Gastroesophageal sphincter (tissue), 4 donors: ENCODE measurements at regions not wholly inside any gene's neighbourhood (a gene's known extent, or its start where the extent isn't known, plus 50 kb on each side); places are given as distances from the start of the nearest gene placed in this dataset.
A peak's percentile ranks its signal among the peaks of the same experiment; 100 is the strongest.

Experiments used
- ATAC-seq: fragments of 150-250 bp; one replicate; pipeline ENCODE4 v1.9.1; 2016; ENCODE audit warnings: mild to moderate bottlenecking, moderate library complexity
- H3K27ac ChIP-seq, 4 donors: fragments of 200-600 bp; sonication (generic) in 3 of 4; 1 replicate in 3 of 4; 2 replicates in 1 of 4; pipeline ENCODE4 v1.5.1; 2016 to 2019
- H3K27me3 ChIP-seq: fragments of 200-600 bp; sonication (generic); one replicate; pipeline ENCODE4 v1.5.1; 2019
- H3K36me3 ChIP-seq, 2 donors: fragments of 200-600 bp; sonication (generic); one replicate each; pipeline ENCODE4 v1.5.1; 2019; ENCODE audit warnings: control low read depth in 1 of 2
- H3K4me1 ChIP-seq, 3 donors: fragments of 200-600 bp; sonication (generic); 1 replicate in 2 of 3; 2 replicates in 1 of 3; pipeline ENCODE4 v1.5.1; 2016 to 2019; ENCODE audit warnings: control low read depth in 2 of 3
- H3K4me3 ChIP-seq, 2 donors: fragments of 200-600 bp; sonication (generic); one replicate each; pipeline ENCODE4 v1.5.1; 2019; ENCODE audit warnings: mild to moderate bottlenecking in 1 of 2, moderate library complexity in 1 of 2
- H3K9me3 ChIP-seq, 3 donors: fragments of 200-600 bp; sonication (generic); one replicate each; pipeline ENCODE4 v1.5.1; 2017 to 2019; ENCODE audit warnings: control low read depth in 2 of 3
- EP300 ChIP-seq: sonication (generic); formaldehyde crosslinking; IDR thresholded peaks from one replicate; pipeline ENCODE4 v1.6.1; 2017; ENCODE audit warnings: antibody characterized with exemption, mild to moderate bottlenecking
- POLR2A ChIP-seq, 2 donors: fragments of 450-650 bp; IDR thresholded peaks; one replicate each; pipeline ENCODE4 v1.6.1; 2017; ENCODE audit warnings: antibody characterized with exemption in 2 of 2, mild to moderate bottlenecking in 2 of 2, moderate library complexity in 1 of 2
- POLR2AphosphoS5 ChIP-seq: sonication (generic); formaldehyde crosslinking; IDR thresholded peaks from one replicate; pipeline ENCODE4 v1.6.1; 2017; ENCODE audit warnings: antibody characterized with exemption
- WGBS, 2 donors: methylation state at CpG; one replicate each; pipeline ENCODE4 v1.1.5; 2018; ENCODE audit warnings: low coverage in 1 of 2; 5-methylcytosine and 5-hydroxymethylcytosine counted together
- TF ChIP-seq, protein P1 (sequence below), 4 experiments: fragments of 200-600 bp in 2 of 4; fragments of 450-650 bp in 2 of 4; sonication (generic) in 1 of 4; IDR thresholded peaks; one replicate each; pipeline ENCODE4 v1.5.1; 2017 to 2019; ENCODE audit warnings: antibody characterized with exemption in 4 of 4, mild to moderate bottlenecking in 2 of 4, moderate library complexity in 2 of 4

DNA sequence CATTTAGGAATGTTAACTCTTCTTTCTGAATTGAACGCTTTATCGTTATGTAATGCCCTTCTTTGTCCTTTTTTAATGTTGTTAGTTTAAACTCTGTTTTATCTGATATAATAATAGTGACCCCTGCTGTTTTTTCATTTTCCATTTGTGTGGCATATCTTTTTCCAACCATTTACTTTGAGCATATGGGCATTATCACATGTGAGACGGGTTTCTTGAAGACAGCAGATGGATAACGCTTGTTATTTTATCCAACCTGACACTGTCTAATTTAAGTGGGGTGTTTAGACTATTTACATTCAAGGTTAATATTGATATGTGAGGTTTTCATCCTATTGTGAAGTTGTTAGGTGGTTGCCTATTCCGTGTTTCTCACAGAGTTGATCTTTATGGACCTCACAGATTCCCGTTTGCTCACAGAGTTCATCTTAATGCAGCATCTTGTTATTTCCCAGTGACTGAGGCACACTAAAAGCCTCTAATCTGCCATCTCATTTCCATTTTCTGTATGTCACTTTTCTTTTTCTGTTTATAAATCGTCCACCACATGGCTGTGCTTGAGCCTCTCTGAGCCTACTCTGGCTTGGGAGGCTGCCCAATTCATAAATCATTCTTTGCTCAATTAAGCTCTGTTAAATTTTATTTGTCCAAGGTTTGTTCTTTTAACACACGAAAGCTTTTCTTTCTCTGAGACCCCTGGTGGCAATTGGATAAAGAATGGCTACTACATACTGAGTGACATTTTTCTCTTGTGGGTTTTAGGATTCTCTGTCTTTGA, 286.2 kb downstream of the HTR7 start:
- no peaks in the 10 kb centered on the region for H3K9me3 ChIP-seq
- no peak overlapping the region for H3K27ac ChIP-seq
- ATAC-seq, result no peak
- H3K36me3 ChIP-seq, result no peaks in the 10 kb centered on the region
- WGBS, 2 donors, result 39 to 49% methylated on average over 6 to 8 of the region's 8 CpGs
- H3K4me3 ChIP-seq, result no peak overlapping the region
- peaks cover 6% of the 10 kb centered on the region for H3K27me3 ChIP-seq
- TF ChIP-seq POLR2AphosphoS5, result peak; percentile 7
- TF ChIP-seq POLR2A (IDR thresholded peaks at IDR 0.05), result no peak
- H3K4me1 ChIP-seq, result no peaks in the 10 kb centered on the region

DNA sequence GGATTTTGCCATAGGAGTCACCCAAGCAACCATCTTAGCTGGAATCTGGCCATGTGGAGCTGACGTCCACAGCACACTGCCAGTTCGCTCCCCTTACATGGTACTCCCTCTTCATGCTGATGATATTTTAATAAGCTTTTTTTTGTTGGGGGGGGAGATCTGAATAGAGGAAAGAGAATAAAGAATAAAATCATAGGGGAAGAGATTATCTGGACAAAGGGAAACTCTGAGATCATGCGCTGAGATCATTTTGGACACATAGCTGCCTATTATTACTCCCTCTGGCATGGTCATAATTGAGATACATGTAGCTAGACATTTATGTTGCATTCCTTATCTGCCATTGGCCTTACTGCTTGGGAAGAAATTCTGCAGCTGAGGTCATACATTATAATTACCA, 282.7 kb downstream of the HTR7 start:
- 57 to 58% methylated on average over 3 of the region's 3 CpGs for WGBS, 2 donors

DNA sequence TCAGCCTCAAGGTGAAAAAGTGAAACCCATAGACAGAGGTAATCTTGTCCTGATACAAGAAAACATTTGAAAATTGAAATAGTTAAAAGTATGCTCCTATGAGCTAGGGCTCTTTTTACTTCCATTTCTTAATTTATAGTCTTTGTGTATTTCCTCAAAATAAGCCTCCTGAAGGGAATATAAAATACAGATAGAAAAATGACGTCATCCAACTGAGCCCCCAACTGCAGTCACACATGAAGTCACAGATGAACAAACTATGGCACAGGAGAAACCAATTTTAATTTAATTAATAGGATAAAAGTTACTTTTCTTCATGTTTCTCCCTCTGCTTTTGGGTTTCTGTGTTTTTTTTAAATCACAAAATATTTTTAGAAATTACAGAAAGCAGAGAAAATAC, 280.3 kb downstream of the HTR7 start:
- Histone ChIP-seq H3K27me3 (peaks cover 6% of the 10 kb centered on the region), H3K9me3 (no peaks in the 10 kb centered on the region), H3K4me1 (no peaks in the 10 kb centered on the region), H3K36me3 (no peaks in the 10 kb centered on the region), H3K27ac (no peak overlapping the region), H3K4me3 (no peak overlapping the region)
- ATAC-seq, result no peak
- 0 to 55% methylated on average over 1 of the region's 1 CpG for WGBS, 2 donors
- TF ChIP-seq, protein P1, sequence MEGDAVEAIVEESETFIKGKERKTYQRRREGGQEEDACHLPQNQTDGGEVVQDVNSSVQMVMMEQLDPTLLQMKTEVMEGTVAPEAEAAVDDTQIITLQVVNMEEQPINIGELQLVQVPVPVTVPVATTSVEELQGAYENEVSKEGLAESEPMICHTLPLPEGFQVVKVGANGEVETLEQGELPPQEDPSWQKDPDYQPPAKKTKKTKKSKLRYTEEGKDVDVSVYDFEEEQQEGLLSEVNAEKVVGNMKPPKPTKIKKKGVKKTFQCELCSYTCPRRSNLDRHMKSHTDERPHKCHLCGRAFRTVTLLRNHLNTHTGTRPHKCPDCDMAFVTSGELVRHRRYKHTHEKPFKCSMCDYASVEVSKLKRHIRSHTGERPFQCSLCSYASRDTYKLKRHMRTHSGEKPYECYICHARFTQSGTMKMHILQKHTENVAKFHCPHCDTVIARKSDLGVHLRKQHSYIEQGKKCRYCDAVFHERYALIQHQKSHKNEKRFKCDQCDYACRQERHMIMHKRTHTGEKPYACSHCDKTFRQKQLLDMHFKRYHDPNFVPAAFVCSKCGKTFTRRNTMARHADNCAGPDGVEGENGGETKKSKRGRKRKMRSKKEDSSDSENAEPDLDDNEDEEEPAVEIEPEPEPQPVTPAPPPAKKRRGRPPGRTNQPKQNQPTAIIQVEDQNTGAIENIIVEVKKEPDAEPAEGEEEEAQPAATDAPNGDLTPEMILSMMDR (IDR thresholded peaks at IDR 0.05), result no peak
- TF ChIP-seq EP300, result no peak
- TF ChIP-seq POLR2A (IDR thresholded peaks at IDR 0.05), result no peak
- TF ChIP-seq POLR2AphosphoS5, result no peak

More for the DNA sequence above, 282.7 kb downstream of the HTR7 start:
- TF ChIP-seq POLR2A (IDR thresholded peaks at IDR 0.05), result no peak
- no peak for TF ChIP-seq POLR2AphosphoS5
- TF ChIP-seq, protein P1 (IDR thresholded peaks at IDR 0.05), result no peak
- no peak for TF ChIP-seq EP300
- H3K9me3 ChIP-seq, result no peaks in the 10 kb centered on the region
- H3K27me3 ChIP-seq, result peaks cover 6% of the 10 kb centered on the region
- no peaks in the 10 kb centered on the region for H3K4me1 ChIP-seq
- H3K27ac ChIP-seq, result no peak overlapping the region
- no peak for ATAC-seq
- no peaks in the 10 kb centered on the region for H3K36me3 ChIP-seq
- no peak overlapping the region for H3K4me3 ChIP-seq

GRCh38 chr10:90579602-90580242, 278.1 kb downstream of the HTR7 start:
- Histone ChIP-seq H3K4me3 (no peak overlapping the region), H3K36me3 (no peaks in the 10 kb centered on the region), H3K4me1 (no peaks in the 10 kb centered on the region), H3K27me3 (no peaks in the 10 kb centered on the region), H3K9me3 (no peaks in the 10 kb centered on the region), H3K27ac (no peak overlapping the region)
- WGBS, 2 donors, result 53% methylated on average over 1 of the region's 1 CpG; no CpG with 5 or more reads in 1 of the 2 donors
- TF ChIP-seq, protein P1 (IDR thresholded peaks at IDR 0.05), result no peak
- TF ChIP-seq EP300 (no peak), POLR2A (IDR thresholded peaks at IDR 0.05) (no peak), POLR2AphosphoS5 (no peak)
- no peak for ATAC-seq

DNA sequence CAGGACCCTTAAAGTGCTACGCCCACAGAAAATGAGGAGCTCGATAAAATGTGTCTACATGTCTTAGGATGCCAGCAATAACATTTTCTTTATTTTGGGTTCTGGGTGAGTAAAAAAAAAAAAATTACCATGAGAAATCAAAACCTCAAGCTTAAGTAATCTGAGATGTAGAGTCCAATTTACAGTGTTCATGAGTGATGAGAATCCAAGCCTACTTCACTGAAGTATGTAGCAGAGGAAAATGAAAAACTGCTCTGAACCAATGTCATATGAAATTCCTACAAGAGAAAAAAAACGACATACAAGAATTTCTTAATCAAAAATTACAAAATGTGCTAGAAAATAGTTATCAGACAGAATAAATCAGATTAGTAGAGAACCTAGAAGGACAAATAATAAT, 274.4 kb downstream of the HTR7 start:
- TF ChIP-seq POLR2A (IDR thresholded peaks at IDR 0.05) (no peak), POLR2AphosphoS5 (no peak), EP300 (no peak)
- TF ChIP-seq, protein P1 (IDR thresholded peaks at IDR 0.05), result no peak

More for the DNA sequence above, 274.4 kb downstream of the HTR7 start:
- Histone ChIP-seq H3K4me1 (no peaks in the 10 kb centered on the region), H3K27me3 (no peaks in the 10 kb centered on the region), H3K27ac (no peak overlapping the region), H3K9me3 (no peaks in the 10 kb centered on the region), H3K36me3 (no peaks in the 10 kb centered on the region), H3K4me3 (no peak overlapping the region)
- no peak for ATAC-seq
- WGBS, 2 donors, result 58 to 74% methylated on average over 3 of the region's 3 CpGs
